Right lobe of liver (tissue), 4 donors: ENCODE measurements at regions not wholly inside any gene's neighbourhood (a gene's known extent, or its start where the extent isn't known, plus 50 kb on each side); places are given as distances from the start of the nearest gene placed in this dataset.

Source experiments
- CTCF ChIP-seq, 4 donors: fragments of 200-600 bp in 3 of 4; fragments of 450-650 bp in 1 of 4; IDR thresholded peaks; one replicate each; pipeline versions ENCODE4 v1.5.1 to v1.8.0; 2016 to 2022; ENCODE audit warnings: antibody characterized with exemption in 4 of 4, mild to moderate bottlenecking in 2 of 4
- POLR2A ChIP-seq: fragments of 450-650 bp; IDR thresholded peaks from one replicate; pipeline ENCODE4 v1.6.1; 2017; ENCODE audit warnings: antibody characterized with exemption, mild to moderate bottlenecking
- donor health status: DM: no; HTN: no; CAD: no.
- donor health status: DM: no; HTN: no; CAD: no.
- donor health status: DM: no; HTN: yes; CAD: no.

- no peak for TF ChIP-seq CTCF (IDR thresholded peaks at IDR 0.05)
- TF ChIP-seq POLR2A, result no peak
Measured at GRCh38 chr4:159433337-159433736, 330.5 kb downstream of the RAPGEF2 start.
